Right lobe of liver (tissue), 4 donors: ENCODE measurements at regions not wholly inside any gene's neighbourhood (a gene's known extent, or its start where the extent isn't known, plus 50 kb on each side); places are given as distances from the start of the nearest gene placed in this dataset.
A peak's percentile ranks its signal among the peaks of the same experiment; 100 is the strongest.

Source experiments
- CTCF ChIP-seq, 4 donors: fragments of 200-600 bp in 3 of 4; fragments of 450-650 bp in 1 of 4; IDR thresholded peaks; one replicate each; pipeline versions ENCODE4 v1.5.1 to v1.8.0; 2016 to 2022; ENCODE audit warnings: antibody characterized with exemption in 4 of 4, mild to moderate bottlenecking in 2 of 4
- POLR2A ChIP-seq: fragments of 450-650 bp; IDR thresholded peaks from one replicate; pipeline ENCODE4 v1.6.1; 2017; ENCODE audit warnings: antibody characterized with exemption, mild to moderate bottlenecking
- donor health status: DM: no; HTN: no; CAD: no.
- donor health status: DM: no; HTN: no; CAD: no.
- donor health status: DM: no; HTN: yes; CAD: no.

GRCh38 chr20:40938020-40938419 lies 90.6 kb upstream of the TOP1 start:
- TF ChIP-seq CTCF (IDR thresholded peaks at IDR 0.05) (peak in 2 of 4 donors; percentile 9 to 13), POLR2A (no peak)
